ENCODE measurements at regions not wholly inside any gene's neighbourhood (a gene's known extent, or its start where the extent isn't known, plus 50 kb on each side); places are given as distances from the start of the nearest gene placed in this dataset.
"Not testable (repeated sequence)": the region's sequence is repeated elsewhere in the genome, so short reads cannot be mapped to it uniquely, and the experiment has no call there.

DNA sequence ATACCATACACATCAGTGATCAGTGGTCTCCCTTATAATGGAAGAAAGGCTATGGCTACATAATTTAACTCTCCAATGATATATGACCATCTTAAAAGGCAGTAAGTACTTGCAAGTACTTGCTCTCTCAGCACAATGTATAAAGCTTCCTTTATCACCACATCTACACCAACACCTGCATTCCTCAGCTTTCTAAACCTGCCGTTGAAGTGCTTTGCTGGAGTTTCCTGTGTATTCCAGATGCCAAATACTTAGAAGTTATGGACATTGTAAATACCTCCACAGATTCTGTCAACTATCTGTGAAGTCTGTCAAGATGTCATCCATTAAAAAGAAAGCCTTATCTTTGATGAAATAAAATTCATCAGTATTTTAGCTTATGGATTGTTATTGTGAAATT lies 335.0 kb upstream of the GALNTL6 start:
- no peaks in the 10 kb centered on the region for H3K4me1 ChIP-seq
- no peaks in the 10 kb centered on the region for H3K36me3 ChIP-seq
- TF ChIP-seq, protein P1, sequence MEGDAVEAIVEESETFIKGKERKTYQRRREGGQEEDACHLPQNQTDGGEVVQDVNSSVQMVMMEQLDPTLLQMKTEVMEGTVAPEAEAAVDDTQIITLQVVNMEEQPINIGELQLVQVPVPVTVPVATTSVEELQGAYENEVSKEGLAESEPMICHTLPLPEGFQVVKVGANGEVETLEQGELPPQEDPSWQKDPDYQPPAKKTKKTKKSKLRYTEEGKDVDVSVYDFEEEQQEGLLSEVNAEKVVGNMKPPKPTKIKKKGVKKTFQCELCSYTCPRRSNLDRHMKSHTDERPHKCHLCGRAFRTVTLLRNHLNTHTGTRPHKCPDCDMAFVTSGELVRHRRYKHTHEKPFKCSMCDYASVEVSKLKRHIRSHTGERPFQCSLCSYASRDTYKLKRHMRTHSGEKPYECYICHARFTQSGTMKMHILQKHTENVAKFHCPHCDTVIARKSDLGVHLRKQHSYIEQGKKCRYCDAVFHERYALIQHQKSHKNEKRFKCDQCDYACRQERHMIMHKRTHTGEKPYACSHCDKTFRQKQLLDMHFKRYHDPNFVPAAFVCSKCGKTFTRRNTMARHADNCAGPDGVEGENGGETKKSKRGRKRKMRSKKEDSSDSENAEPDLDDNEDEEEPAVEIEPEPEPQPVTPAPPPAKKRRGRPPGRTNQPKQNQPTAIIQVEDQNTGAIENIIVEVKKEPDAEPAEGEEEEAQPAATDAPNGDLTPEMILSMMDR (IDR thresholded peaks at IDR 0.05; ENCODE audit: low read depth, low read length): no peak
- DNase-seq: no peak
- no peak overlapping the region for H3K4me3 ChIP-seq (ENCODE audit: low read depth, low read length)
- no peaks in the 10 kb centered on the region for H3K9me3 ChIP-seq
- H3K27me3 ChIP-seq: no peaks in the 10 kb centered on the region

DNA sequence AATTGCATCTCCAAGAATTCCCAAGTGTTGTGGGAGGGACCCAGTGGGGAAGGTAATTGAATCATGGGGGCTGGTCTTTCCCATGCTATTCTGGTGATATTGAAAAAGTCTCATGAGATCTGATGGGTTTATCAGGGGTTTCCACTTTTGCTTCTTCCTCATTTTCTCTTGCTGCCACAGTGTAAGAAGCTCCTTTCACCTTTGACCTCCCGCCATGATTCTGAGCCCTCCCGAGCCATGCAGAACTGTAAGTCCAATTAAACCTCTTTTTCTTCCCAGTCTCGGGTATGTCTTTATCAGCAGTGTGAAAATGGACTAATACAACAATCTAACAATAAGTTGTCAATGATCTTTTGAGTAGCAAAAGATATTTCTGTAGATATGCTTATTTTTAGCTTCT lies 338.1 kb upstream of the GALNTL6 start:
- not testable (repeated sequence) for H3K36me3 ChIP-seq; H3K4me1 ChIP-seq; H3K4me3 ChIP-seq (ENCODE audit: low read depth, low read length); H3K9me3 ChIP-seq; H3K27me3 ChIP-seq; DNase-seq

- no peak overlapping the region for H3K4me3 ChIP-seq (ENCODE audit: low read depth, low read length)
- H3K36me3 ChIP-seq: no peaks in the 10 kb centered on the region
- no peaks in the 10 kb centered on the region for H3K4me1 ChIP-seq
- DNase-seq: no peak
- H3K27me3 ChIP-seq: no peaks in the 10 kb centered on the region
- no peaks in the 10 kb centered on the region for H3K9me3 ChIP-seq
- TF ChIP-seq, protein P1 (IDR thresholded peaks at IDR 0.05; ENCODE audit: low read depth, low read length): no peak
Observed at GRCh38 chr4:171473155-171473554, 340.0 kb upstream of the GALNTL6 start.

GRCh38 chr4:171472230-171472629 lies 341.0 kb upstream of the GALNTL6 start:
- Histone ChIP-seq H3K9me3 (no peaks in the 10 kb centered on the region), H3K36me3 (no peaks in the 10 kb centered on the region), H3K4me3 (ENCODE audit: low read depth, low read length) (no peak overlapping the region), H3K4me1 (no peaks in the 10 kb centered on the region), H3K27me3 (no peaks in the 10 kb centered on the region)
- TF ChIP-seq, protein P1 (IDR thresholded peaks at IDR 0.05; ENCODE audit: low read depth, low read length): no peak
- DNase-seq: no peak

- H3K27me3 ChIP-seq: no peaks in the 10 kb centered on the region
- H3K4me1 ChIP-seq: no peaks in the 10 kb centered on the region
- no peak overlapping the region for H3K4me3 ChIP-seq (ENCODE audit: low read depth, low read length)
- H3K36me3 ChIP-seq: no peaks in the 10 kb centered on the region
- DNase-seq: no peak
- TF ChIP-seq, protein P1 (IDR thresholded peaks at IDR 0.05; ENCODE audit: low read depth, low read length): no peak
- H3K9me3 ChIP-seq: no peaks in the 10 kb centered on the region
Observed at GRCh38 chr4:171464499-171464898, 348.7 kb upstream of the GALNTL6 start.

- TF ChIP-seq, protein P1 (IDR thresholded peaks at IDR 0.05; ENCODE audit: low read depth, low read length): no peak
- Histone ChIP-seq H3K4me3 (ENCODE audit: low read depth, low read length) (no peak overlapping the region), H3K36me3 (no peaks in the 10 kb centered on the region), H3K9me3 (no peaks in the 10 kb centered on the region; the same call in 1 of the 2 replicates), H3K27me3 (no peaks in the 10 kb centered on the region), H3K4me1 (no peaks in the 10 kb centered on the region)
- DNase-seq: no peak
Observed at GRCh38 chr4:171461191-171461590, 352.0 kb upstream of the GALNTL6 start.

- TF ChIP-seq, protein P1 (IDR thresholded peaks at IDR 0.05; ENCODE audit: low read depth, low read length): no peak
- no peaks in the 10 kb centered on the region for H3K9me3 ChIP-seq
- no peak for DNase-seq
- no peak overlapping the region for H3K4me3 ChIP-seq (ENCODE audit: low read depth, low read length)
- no peaks in the 10 kb centered on the region for H3K36me3 ChIP-seq
- no peaks in the 10 kb centered on the region for H3K27me3 ChIP-seq
- no peaks in the 10 kb centered on the region for H3K4me1 ChIP-seq
Observed at GRCh38 chr4:171448919-171449481, 364.2 kb upstream of the GALNTL6 start.
